CD4-positive, alpha-beta T cell (primary cell): ENCODE measurements at regions not wholly inside any gene's neighbourhood (a gene's known extent, or its start where the extent isn't known, plus 50 kb on each side); places are given as distances from the start of the nearest gene placed in this dataset.

Source experiments
- ATAC-seq: fragments of 200-7000 bp; cut with Tn5 transposase; one replicate; pipeline ENCODE4 v1.10.0; 2022; ENCODE audit warnings: mild to moderate bottlenecking; ENCODE audit not compliant: poor library complexity
- CTCF ChIA-PET: fragments of 350-600 bp; sonication (Branson Sonifier 250); formaldehyde crosslinking; loops from one replicate; lab custom pipeline; 2021; ENCODE audit warnings: antibody characterized with exemption, inconsistent platforms; lab: Charles Lee
- POLR2A ChIA-PET: fragments of 350-600 bp; sonication (Branson Sonifier 250); formaldehyde crosslinking; loops from one replicate; lab custom pipeline; 2021; ENCODE audit warnings: antibody characterized with exemption, inconsistent platforms; lab: Charles Lee
- DNase-seq, 14 experiments: peaks; one replicate each; pipeline ENCODE4 v3.0.0-alpha.2; 2013 to 2020; ENCODE audit warnings: mixed read lengths in 2 of 14
- H3K27ac ChIP-seq, 2 donors: one replicate each; pipeline versions ENCODE4 v1.5.1 to v1.7.0; 2013; ENCODE audit warnings: low read length in 2 of 2, low read depth in 1 of 2, mild to moderate bottlenecking in 1 of 2
- H3K27me3 ChIP-seq, 2 experiments: 1 replicate in 1 of 2; 2 replicates in 1 of 2; pipeline versions ENCODE4 v1.6.1 to v1.7.0; 2013; ENCODE audit warnings: low read length in 2 of 2, control low read depth in 1 of 2, mild to moderate bottlenecking in 1 of 2, moderate library complexity in 1 of 2; ENCODE audit not compliant: insufficient read depth in 2 of 2, control insufficient read depth in 1 of 2
- H3K36me3 ChIP-seq: one replicate; pipeline ENCODE4 v1.6.1; 2013; ENCODE audit warnings: low read length, control low read depth; ENCODE audit not compliant: insufficient read depth
- H3K4me1 ChIP-seq: one replicate; pipeline ENCODE4 v1.6.1; 2013; ENCODE audit warnings: low read length, control low read depth; ENCODE audit not compliant: insufficient read depth
- H3K4me3 ChIP-seq: one replicate; pipeline ENCODE4 v1.5.1; 2013; ENCODE audit warnings: mild to moderate bottlenecking, low read length, moderate library complexity
- H3K9me3 ChIP-seq, 2 experiments: 1 replicate in 1 of 2; 2 replicates in 1 of 2; pipeline versions ENCODE4 v1.6.1 to v1.7.0; 2013; ENCODE audit warnings: low read length in 2 of 2, mild to moderate bottlenecking in 2 of 2, control low read depth in 1 of 2, moderate library complexity in 1 of 2; ENCODE audit not compliant: control insufficient read depth in 1 of 2, insufficient read depth in 1 of 2
- H3K27ac Mint-ChIP-seq: one replicate; pipeline ENCODE4 v1.8.0; 2020; ENCODE audit warnings: mixed read lengths
- H3K27me3 Mint-ChIP-seq: one replicate; pipeline ENCODE4 v1.8.0; 2021; ENCODE audit warnings: mixed read lengths
- H3K36me3 Mint-ChIP-seq: one replicate; pipeline ENCODE4 v1.8.0; 2021; ENCODE audit warnings: low read depth, mixed read lengths
- H3K4me1 Mint-ChIP-seq: one replicate; pipeline ENCODE4 v1.8.0; 2021; ENCODE audit warnings: low read depth, mixed read lengths
- H3K4me3 Mint-ChIP-seq: one replicate; pipeline ENCODE4 v1.8.0; 2020; ENCODE audit warnings: mild to moderate bottlenecking, mixed read lengths
- H3K9me3 Mint-ChIP-seq: one replicate; pipeline ENCODE4 v1.8.0; 2020; ENCODE audit warnings: mixed read lengths
- intact Hi-C, 2 experiments: fragments of 100-400 bp; cut with DNase I in 1 of 2; cut with micrococcal nuclease in 1 of 2; formaldehyde crosslinking; loops; one replicate each; pipeline versions ENCODE4 v1.15.1 to v1.9.0; 2023 to 2025; cut with DNase I, micrococcal nuclease
- TF ChIP-seq, protein P1 (sequence below): fragments of 200-600 bp; IDR thresholded peaks from one replicate; pipeline ENCODE4 v1.8.0; 2022; ENCODE audit warnings: antibody characterized with exemption, mild to moderate bottlenecking

DNA sequence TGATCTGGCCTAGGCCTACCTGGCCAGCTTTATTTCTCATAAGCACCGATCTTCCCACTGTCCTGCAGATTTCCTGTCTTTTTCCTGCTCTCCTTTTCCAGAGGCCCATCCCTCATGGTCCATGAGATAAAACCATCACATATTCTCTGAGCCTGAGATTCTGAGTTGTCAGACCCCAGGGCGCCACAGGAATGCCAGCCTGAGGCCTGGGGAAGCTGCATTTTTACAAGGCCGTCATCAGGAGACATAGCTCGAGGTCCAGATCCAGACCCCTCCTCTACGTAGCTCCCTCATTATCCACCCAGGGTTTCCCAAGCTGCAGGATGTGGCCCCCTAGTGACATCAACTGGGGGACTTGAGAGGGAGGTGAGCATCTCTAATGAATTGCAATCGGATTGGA, 204.3 kb downstream of the ATPSCKMT start:
- intact Hi-C loops = no loop called here
- Mint-ChIP-seq H3K27me3 (no peaks in the 10 kb centered on the region), H3K9me3 (peaks cover 2% of the 10 kb centered on the region), H3K27ac (no peak overlapping the region), H3K4me3 (no peak overlapping the region), H3K4me1 (no peaks in the 10 kb centered on the region), H3K36me3 (no peaks in the 10 kb centered on the region)
- no peaks in the 10 kb centered on the region for H3K4me1 ChIP-seq
- DNase-seq (no peak), ATAC-seq (no peak)
- TF ChIP-seq, protein P1, sequence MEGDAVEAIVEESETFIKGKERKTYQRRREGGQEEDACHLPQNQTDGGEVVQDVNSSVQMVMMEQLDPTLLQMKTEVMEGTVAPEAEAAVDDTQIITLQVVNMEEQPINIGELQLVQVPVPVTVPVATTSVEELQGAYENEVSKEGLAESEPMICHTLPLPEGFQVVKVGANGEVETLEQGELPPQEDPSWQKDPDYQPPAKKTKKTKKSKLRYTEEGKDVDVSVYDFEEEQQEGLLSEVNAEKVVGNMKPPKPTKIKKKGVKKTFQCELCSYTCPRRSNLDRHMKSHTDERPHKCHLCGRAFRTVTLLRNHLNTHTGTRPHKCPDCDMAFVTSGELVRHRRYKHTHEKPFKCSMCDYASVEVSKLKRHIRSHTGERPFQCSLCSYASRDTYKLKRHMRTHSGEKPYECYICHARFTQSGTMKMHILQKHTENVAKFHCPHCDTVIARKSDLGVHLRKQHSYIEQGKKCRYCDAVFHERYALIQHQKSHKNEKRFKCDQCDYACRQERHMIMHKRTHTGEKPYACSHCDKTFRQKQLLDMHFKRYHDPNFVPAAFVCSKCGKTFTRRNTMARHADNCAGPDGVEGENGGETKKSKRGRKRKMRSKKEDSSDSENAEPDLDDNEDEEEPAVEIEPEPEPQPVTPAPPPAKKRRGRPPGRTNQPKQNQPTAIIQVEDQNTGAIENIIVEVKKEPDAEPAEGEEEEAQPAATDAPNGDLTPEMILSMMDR = no peak
- peaks cover 0 to 2% of the 10 kb centered on the region in 2 experiments for H3K27me3 ChIP-seq
- no peaks in the 10 kb centered on the region for H3K36me3 ChIP-seq
- peaks cover 0 to 8% of the 10 kb centered on the region in 2 experiments for H3K9me3 ChIP-seq
- H3K27ac ChIP-seq = no peak overlapping the region
- POLR2A ChIA-PET = no interaction called here
- CTCF ChIA-PET = no interaction called here
- no peak overlapping the region for H3K4me3 ChIP-seq

DNA sequence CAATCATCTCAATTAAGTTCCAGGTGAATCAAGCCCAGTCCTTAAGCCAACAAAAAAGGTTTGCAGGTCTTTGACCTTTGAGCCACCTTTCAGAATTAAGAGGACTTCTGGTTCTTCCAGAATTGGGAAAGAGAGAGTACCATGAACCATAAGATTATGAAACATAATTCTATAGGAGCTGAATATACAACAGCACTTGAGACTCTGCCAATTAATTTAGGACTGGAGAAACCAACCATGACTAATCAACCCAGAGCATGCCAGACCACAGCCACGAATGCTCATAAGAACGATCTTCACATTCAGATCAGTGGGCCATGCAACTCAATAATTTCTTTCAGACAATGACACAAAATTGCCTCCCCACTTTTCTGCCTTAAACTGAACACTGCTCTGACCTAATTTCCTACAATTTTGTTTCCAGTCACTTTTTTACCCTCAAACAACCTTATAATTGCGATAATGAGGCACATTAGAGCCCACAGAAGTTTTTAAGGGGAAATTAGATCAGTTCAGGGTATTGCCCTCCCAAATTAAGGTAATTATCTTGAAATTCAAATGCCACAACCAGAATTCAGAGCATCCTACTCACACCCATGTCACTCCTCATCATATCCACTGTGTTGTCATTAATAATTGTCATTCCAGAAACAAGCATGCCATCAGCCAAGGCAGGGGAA, 213.4 kb downstream of the ATPSCKMT start:
- ChIA-PET POLR2A (no interaction called here), CTCF (no interaction called here)
- Mint-ChIP-seq H3K27ac (no peak overlapping the region), H3K4me1 (no peaks in the 10 kb centered on the region), H3K4me3 (no peak overlapping the region), H3K36me3 (no peaks in the 10 kb centered on the region), H3K9me3 (peaks cover 2% of the 10 kb centered on the region), H3K27me3 (no peaks in the 10 kb centered on the region)
- intact Hi-C loops = no loop called here
- Histone ChIP-seq H3K9me3 (peaks cover 0 to 5% of the 10 kb centered on the region in 2 experiments), H3K36me3 (no peaks in the 10 kb centered on the region), H3K4me3 (no peak overlapping the region), H3K4me1 (no peaks in the 10 kb centered on the region), H3K27me3 (no peaks in the 10 kb centered on the region), H3K27ac (no peak overlapping the region)
- TF ChIP-seq, protein P1 = no peak
- no peak for ATAC-seq
- no peak for DNase-seq

DNA sequence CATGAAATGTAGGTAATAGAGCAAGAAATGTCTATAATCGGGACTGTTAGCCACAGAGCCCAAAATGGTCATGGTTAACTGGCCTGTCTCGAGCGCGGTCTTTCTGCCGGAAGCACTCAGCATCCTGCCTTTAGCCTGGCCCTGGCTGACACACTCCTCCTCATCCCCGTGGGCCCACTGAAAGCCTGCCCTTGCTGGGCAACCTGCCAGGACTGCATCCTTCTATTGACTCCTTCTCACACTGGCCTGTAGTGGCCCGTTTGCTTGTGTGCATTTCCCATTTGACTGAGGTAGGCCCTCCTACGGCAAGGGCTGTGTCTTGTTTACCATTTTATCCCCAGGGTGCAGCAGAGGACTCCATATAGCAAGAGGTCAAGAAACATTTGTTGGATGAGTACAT, 215.7 kb downstream of the ATPSCKMT start:
- no peak for ATAC-seq
- intact Hi-C loops = no loop called here
- Mint-ChIP-seq H3K27me3 (no peaks in the 10 kb centered on the region), H3K4me3 (no peak overlapping the region), H3K4me1 (no peaks in the 10 kb centered on the region), H3K9me3 (peaks cover 8% of the 10 kb centered on the region), H3K27ac (no peak overlapping the region), H3K36me3 (no peaks in the 10 kb centered on the region)
- Histone ChIP-seq H3K4me1 (no peaks in the 10 kb centered on the region), H3K4me3 (no peak overlapping the region), H3K27me3 (no peaks in the 10 kb centered on the region), H3K36me3 (no peaks in the 10 kb centered on the region), H3K27ac (no peak overlapping the region), H3K9me3 (peaks cover 0 to 9% of the 10 kb centered on the region in 2 experiments)
- ChIA-PET POLR2A (no interaction called here), CTCF (no interaction called here)
- DNase-seq = no peak
- TF ChIP-seq, protein P1 = no peak
